GM19468 (cell line): ENCODE measurements at regions not wholly inside any gene's neighbourhood (a gene's known extent, or its start where the extent isn't known, plus 50 kb on each side); places are given as distances from the start of the nearest gene placed in this dataset.

ENCODE experiments used
- ATAC-seq: cut with Tn5 transposase; IDR thresholded peaks from one replicate; pipeline ENCODE4 v1.9.1; 2021; ENCODE audit warnings: mild to moderate bottlenecking, moderate library complexity, moderate number of reproducible peaks; ENCODE audit not compliant: unreplicated experiment; ENCODE audit errors: extremely low read depth

DNA sequence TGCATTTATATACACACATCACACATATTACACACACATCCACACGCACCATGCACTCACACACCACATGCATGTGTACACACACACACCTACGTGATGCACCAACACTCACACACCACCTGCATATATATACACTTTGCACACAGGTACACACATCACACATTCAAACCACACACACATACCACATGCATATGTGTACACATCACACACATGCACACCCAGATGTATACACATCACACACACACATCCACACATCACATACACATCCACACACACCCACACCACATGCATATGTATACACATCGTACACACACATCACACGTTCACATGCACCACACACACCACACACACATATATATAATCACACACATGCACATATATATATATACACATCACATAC, 281.8 kb downstream of the IRF8 start:
- no peak for ATAC-seq

DNA sequence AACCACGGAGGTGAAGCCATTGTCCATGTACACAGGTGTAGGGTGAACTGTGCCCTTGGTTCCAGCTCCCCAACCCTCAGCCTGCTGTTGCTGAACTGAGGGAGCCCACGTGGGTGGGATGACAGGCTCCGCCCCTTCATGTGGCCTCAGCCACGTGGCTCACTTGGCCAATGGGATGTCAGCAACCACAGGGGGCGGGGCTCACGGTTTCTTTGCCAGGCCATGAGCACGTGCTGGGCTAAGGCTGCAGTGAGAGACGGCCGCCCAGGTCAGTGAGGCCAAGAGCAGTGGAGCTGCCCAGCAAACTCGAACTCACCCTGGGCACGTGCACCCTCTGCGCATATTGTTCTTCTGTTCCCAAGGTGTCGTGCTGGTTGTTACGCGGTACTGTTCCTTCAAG, 282.6 kb downstream of the IRF8 start:
- ATAC-seq: no peak

DNA sequence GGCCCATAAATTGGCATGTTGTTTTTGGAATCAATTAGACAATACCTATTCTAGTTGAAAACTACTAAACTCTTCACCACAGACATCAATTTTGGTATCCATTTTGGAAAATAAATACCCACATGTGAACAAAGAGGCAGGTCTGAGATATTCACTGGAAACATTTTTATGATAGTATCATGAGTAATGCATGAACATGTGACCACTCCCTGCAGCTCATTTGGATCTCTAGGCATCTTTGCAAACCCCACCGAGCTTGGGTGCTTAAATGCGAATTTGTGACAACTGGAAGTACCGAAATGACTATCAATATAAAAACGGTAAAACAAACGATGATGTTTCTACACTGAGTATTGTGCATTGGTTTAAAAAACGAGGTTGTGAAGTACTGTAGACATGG, 285.2 kb downstream of the IRF8 start:
- no peak for ATAC-seq

DNA sequence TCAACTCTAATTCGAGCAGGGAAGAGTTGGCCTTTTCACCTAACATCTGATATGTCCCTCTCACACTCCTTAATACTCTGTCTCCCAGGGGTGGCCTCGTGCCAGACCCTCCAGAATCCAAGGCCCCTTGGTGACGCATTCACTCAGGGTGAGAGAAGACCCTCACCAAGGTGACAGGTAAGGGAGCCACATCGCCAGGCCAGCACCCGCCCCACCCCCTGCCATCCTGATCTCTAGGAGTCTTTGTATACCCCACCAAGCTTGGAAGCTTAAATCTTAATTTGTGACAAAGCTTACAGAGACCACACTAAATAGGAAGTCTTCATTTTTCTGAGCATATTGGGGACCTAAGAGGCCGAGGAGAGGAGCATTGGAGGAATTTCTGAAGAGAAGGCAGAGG, 286.1 kb downstream of the IRF8 start:
- ATAC-seq: no peak

GRCh38 chr16:86186313-86186712, 287.4 kb downstream of the IRF8 start:
- no peak for ATAC-seq

DNA sequence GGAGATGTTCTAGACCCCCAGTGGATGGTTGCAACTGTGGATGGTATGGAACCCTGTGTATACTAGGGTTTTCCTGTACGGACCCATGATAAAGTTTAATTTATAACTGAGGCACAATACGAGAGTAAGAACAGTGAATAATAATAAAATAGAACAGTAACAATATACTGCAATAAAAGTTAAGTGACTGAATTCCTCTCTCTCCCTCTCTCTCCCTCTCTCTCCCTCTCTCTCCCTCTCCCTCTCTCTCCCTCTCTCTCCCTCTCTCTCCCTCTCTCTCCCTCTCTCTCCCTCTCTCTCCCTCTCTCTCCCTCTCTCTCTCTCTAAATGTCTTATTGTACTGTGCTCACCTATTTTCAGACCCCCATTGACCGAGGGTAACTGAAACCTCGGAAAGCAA, 291.0 kb downstream of the IRF8 start:
- ATAC-seq: no peak

- ATAC-seq: no peak
These were observed 292.7 kb downstream of the IRF8 start for GRCh38 chr16:86191663-86192062.

DNA sequence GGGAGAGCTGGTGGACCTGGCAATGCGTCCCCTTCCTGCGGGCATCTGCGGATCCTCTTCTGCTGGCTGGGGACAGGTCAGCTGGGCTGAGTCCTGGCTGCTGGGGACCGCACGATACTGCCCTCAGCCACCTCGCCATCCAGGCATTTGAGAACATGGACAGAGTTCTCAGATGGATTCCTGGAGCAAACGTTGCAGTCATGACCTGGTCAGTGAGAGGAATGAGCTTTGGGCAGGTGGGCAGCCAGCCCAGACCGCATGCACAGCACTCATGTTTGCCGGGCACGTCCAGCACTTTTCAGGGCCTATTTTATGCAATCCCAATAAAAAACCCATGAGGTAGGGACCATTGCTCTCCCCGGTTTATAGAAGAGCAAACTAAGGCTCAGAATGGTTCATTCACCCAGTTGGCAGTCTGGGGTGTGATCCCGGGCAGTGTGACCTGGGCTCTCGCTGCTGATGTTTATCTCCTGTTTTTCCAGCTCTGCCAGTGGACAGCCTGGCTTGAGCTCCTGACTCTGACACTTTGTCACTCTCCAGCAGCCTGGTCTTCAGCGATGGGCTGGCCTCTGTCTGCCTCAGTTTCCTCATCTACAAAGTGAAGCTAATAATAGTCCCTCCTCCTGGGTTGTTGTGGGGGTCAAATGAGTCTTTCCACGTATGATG, 294.7 kb downstream of the IRF8 start:
- no peak for ATAC-seq

GRCh38 chr16:86195863-86196630, 297.1 kb downstream of the IRF8 start:
- no peak for ATAC-seq

DNA sequence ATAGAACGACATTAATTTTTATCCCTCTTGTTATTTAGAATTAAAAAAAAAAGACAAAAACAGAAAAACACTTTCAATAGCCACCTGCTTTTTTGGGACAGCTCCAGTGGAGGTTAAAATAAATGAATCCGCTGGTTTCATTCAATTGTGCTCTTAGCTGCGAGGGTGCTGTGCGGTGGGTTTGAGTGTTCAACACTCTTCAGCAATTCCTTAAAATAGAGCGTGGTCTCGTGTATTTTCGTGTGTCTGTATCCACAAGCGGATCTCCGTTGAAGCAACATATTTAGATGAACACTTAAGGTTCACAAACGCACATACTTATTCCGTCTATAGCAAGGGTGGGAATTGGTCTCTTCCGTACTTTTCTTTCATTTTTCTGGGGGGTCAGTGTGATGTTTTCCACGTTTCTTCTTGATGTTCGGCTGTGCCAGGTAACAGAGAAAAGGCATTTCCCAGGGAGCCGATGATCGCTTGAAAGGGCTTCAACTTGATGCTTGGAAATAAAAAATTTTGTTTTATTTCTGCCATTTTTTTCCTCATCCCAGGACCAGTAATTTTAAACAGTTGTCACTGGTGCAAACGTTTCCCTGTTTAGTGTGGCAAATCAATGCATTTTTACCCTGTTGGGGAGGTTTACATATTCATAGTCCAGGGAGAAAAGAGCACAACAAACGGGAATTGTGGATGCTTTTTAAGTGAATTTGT, 297.9 kb downstream of the IRF8 start:
- ATAC-seq: no peak

- ATAC-seq: no peak
These were observed 299.5 kb downstream of the IRF8 start for GRCh38 chr16:86198206-86199118.

GRCh38 chr16:86199182-86199581, 300.2 kb downstream of the IRF8 start:
- no peak for ATAC-seq

GRCh38 chr16:86199871-86200695, 301.1 kb downstream of the IRF8 start:
- ATAC-seq: no peak

DNA sequence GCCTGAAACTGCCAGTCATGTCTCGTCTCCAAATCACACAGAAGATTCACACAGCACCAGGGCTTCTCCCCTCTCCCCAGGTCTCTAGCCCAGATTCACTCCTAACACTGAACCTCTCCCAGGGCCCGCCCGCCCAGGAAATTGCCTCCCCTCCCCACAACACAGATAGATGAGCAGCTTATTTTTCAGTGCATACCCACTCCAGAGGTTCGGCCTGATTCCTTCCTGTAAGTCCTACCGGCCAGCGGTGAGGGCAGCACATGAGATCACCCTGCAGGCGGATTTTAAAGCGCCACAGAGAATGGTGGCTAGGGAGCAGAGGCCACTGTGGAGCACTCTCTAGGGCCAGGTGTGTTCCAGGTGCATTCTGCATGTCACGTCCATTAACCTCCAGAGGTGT, 301.8 kb downstream of the IRF8 start:
- ATAC-seq: no peak

DNA sequence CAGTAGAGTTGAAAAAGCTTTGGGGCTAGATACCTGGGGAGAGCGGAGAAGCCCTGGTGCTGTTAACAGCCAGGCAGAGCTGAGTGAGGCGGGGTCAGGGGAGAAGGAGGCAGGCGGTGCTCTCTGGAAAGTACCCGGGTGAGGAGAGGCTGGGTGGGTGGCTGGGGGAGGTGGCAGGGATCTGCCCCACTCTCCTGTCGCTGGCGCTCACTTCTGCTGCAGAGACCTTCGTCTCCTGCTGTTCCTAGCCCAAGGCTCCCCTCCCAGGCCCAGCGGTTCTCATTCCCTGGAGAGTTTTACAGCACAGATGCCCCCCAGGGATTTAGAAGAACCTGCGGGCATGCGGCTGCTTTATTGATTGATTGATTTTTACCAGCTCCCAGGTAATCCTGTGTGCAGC, 302.8 kb downstream of the IRF8 start:
- no peak for ATAC-seq

- no peak for ATAC-seq
These were observed 303.3 kb downstream of the IRF8 start for GRCh38 chr16:86202267-86202666.

DNA sequence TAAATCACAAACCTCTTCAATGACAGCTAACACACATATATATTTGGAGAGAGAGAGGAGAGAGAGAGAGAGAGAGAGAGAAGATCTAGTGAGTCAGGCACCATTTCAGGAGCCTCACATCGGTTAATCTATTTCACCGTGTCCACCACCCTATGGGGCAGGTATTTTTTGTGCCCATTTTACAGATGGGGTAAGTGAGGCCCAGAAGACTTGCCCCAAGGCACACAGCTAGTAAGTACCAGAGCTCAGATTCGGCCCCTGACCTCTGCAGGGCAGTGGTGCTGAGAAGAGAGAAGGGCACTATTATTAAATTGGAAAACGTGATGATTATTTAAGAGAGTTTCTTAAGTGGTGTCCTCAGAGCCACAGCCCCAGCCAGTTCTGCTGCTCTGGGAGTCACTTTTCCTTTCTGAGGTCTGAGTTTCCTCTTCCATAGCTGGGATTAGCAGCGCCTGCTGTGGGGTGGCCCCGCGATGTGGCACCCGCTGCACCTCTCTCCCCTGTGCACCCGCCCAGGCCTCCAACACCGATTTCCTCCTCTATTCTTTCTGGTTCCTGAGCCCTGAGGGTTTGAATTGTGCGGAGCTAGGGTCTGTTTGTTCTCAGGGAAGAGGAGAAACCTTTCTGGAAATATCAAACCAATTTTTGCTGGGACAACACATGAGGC, 303.9 kb downstream of the IRF8 start:
- ATAC-seq: no peak

GRCh38 chr16:86203557-86204275, 304.8 kb downstream of the IRF8 start:
- ATAC-seq: no peak
